Glomerular visceral epithelial cell (primary cell): ENCODE measurements at regions not wholly inside any gene's neighbourhood (a gene's known extent, or its start where the extent isn't known, plus 50 kb on each side); places are given as distances from the start of the nearest gene placed in this dataset.
"Not testable (repeated sequence)": the region's sequence is repeated elsewhere in the genome, so short reads cannot be mapped to it uniquely, and the experiment has no call there.

Experiments used
- DNase-seq: peaks from one replicate; pipeline ENCODE4 v3.0.0-alpha.2; 2016; ENCODE audit errors: extremely low spot score

DNA sequence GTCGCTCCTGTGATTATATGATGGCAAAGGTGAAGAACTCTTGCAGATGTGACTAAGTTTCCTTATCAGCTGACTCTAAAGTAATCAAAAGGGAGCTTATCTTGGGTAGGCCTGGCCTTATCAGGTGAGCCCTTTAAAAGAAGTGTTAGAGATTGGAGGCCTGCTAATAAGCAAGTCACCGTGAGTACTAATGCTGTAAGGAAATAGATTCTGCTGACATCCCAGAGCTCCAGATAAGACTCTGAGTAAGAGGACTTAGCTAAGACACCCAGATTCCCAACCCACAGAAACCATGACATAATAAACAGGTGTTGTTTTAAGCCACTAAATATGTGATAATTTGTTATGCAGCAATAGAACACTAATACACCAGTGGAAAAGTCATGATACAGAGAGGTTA, 99.9 kb upstream of the FAM20A start:
- DNase-seq = no peak

DNA sequence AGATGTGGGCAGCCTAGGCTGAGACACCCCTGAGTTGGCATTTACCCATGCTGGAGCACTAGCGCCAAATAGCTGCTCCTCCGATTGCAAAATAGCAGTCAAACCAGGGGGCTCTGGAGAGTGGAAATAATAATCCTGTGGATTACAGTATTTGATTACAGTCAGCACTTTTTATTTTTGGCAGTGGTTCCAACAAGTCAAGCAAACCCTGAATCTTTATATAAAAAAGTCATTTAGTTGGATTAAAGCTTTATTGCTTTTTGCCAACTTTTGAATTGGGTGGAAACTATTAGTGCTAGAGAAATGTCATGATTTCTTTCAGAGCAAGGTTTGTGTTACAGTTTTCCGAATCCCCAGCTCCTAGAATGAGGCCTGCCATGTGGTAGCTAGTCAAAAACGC, 99.3 kb upstream of the FAM20A start:
- DNase-seq = no peak

DNA sequence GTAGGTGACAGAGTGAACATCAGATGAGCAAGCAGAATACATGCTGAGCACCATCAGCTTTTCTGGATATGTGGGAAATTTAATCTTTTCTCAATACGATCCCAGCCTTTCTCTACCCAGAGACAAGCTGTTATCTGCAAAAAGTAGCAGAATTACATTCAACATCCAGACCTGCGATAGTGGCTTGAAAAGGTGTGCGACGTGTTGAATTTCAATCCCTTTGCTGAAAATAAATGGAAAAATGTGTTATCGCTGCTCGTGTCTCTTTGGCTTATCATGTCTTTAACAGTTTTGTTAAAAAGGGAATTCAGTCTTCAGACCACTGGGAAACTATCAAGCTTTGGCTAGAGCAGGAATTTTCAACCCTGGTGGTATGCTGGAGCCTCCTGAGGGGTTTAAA, 98.8 kb upstream of the FAM20A start:
- DNase-seq = no peak

DNA sequence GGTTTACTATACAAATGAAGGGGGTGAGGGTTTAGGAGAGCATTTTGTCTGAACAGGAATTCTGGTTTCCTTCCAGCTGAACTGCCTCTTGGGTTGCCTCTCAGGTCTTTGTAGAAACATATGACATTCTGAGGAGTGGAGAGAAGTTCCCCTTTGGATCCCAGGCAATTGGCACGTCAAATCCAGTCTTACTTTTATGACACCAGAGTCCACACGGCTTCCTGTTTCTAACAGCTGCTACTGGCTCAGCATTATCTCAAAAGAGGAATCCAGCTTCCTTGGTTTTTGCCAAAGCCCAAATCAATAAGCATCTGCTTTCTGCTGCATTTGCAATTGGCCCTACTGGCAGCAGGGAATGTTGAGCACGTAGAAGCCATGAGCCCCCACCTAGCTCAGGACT, 97.6 kb upstream of the FAM20A start:
- DNase-seq = no peak

DNA sequence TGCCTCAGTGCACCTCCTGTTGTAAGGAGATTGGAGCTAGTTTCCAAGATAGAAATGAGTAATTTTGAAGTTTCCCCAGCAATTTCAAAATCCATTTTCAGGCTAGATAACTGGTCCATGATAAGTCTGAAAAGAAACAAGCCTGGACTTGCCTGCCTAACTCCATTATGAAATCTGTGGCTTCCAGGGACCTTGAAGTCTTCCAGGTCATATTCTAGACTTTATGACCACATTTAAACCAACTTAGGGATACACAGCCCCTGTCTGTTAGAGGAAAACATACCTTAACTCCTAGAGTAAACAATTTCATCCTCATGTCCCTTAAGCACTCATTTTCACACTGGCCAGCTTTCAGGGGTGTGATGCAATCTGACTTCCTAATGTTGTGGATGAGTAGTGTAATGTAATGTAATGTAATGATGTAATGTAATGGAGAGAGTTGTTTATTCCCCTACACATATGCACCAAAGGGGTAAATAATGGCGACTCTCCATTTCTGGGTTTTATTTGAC, 96.7 kb upstream of the FAM20A start:
- no peak for DNase-seq

DNA sequence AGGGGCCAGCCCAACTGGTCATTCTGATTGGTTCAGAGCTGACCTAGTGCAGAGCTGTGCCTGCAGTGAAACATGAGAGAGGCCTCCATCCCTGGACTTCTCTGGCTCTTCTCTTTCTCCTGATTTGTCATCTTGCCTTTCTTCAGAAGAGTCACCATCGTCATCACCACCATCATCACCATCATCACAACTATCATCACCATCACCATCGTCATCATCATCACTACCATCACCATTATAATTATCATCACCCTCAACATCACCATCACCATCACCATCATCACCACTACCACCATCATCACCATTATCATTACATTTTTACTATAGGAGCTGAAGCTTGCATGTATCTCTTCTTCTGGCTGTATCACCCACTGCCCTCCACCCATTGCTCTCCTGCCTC, 94.5 kb upstream of the FAM20A start:
- DNase-seq = no peak

DNA sequence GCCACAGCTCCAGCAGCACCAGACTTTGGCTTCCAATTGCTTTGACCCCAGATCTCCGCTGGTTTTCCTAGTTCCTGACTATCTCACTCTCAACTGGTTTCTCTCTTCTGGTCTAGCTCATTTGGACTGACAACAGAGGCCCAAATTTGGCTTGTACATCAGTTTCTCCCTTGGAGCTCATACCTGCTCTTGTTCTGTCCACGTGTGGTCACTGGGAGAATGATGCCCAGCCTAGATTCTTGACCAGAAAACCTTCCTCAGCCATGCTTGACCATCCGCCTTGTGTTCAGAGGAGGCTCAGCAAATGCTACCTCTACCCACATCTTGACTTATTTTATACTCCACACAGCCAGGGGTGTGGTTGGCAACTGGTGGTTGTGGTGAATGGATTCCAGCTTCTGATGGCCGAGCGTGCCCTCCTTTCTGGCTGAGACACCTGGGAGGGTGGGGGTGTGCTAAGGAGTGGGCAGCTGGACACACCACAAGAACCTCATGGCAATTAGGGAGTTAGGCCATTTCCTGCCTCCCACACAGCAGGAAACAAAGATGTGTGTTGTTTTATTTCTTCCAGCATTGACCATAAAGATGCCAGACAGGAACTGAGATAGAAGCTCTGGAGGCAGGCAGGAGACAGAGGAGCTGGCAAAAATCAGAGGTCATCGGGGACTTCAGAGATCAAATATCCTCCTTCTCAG, 93.8 kb upstream of the FAM20A start:
- DNase-seq = no peak

DNA sequence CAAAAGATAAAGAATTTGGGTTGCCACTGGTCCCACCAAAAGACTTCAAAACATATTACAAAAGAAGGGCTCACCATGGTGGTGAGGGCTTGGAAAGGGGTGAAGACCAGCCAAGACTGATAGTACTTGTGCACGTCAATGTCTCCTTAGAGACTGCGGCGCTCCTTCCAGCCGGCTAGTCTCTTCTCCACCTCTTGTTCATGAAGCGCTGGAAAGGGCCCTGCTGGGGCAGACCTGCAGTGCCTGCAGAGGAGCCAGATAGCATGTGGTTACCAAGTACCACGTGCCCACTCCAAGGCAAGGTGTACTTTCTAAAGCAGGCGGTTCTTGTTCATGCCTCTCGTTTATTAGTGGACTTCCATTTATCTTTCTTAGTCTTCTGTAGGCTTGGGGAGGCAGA, 92.7 kb upstream of the FAM20A start:
- DNase-seq = no peak

DNA sequence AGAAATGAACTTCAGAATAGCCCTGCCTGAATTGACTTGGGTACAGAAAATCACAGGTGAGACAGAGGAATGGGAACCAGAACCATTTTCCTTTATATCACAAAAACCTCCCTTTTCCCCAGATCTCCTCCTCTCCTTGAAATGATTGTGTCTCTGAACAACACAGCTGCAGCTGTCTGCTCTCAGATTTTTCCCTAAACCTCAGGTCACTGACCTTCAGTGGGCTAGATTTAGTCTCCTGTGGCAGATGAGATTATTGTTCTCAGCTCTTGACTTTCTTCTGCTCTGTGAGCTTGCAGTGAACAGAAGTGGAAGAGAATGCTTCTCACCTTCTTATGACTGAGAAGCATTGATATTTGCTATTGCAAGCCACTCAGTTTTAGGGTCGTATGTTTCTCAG, 92.3 kb upstream of the FAM20A start:
- DNase-seq = no peak

DNA sequence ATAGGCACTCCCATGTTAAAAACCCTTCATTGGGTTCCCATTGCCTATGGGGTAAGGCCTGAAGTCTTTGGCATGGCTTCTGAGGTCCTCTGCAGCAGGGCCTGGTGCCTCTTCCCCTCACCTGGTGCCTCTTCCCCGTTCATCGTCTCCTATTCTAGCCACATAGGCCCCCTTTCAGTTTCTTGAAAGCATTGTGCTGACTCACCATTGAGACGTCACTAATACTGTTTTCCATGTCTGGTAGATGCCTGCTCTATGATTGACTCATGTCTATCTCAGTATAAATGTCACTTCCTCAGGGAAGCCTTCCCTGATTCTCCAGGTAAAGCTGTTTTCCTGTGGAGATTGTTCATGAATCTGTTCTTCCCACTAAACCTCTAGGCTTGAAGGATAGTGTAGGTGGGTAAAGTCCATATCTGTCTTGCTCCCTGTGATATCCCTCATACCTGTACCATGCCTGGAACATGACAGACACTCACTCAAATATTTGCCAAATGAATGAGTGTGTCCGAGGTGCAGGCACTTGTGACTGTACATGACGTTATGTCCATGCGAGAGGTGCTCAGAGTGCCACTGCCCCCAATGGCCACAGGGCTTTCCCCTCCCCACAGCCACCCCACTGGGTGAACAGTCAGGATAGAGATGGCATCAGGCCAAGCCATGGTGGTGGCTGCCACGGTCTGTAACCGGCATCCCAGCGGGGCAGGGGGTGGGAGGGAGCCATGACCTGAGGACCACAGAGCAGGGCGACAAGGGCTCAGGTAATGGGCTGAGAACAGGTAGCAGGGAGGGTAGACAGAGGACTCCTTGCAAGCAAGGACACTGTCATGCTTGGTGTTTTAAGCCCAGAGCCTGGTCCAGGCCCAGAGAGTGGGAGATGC, 85.2 kb upstream of the FAM20A start:
- no peak for DNase-seq

DNA sequence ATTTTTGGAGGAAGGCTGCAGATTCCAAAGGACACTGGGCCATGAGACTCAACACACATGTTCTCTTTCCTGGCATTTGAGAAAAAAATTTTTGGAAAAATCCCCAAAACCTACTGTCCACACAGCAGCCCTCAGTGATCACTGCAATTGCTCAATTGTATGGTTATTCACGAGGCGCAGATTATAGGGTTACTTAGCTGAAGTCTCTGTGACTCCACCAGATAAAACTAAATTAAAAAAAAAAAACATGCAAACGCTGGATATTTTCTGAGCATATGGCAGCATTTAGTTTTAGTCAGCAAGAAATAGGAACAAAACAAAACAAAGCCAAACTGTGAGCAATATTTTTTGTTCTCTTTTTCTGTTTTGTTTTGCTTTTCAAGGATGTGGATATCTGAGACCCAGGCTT, 83.8 kb upstream of the FAM20A start:
- DNase-seq = no peak

DNA sequence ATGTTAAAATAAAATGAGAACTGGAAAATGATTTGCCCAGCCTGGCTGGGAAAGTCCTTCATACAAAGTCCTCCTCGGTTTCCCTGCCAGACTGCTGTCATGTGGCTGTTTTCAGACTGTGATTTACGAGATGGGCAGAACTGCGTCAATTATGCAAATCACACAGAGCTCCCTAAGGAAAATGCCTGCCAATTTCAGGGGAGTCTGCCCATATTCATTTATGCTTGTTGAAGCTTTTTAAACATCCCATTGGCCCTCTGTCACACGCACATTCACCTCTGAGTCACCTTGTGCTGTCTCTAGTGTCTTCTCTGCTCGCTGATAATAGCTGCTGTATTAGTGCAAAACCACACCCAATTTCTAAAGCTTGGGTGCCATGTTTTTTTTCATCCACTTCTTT, 81.7 kb upstream of the FAM20A start:
- DNase-seq = no peak

DNA sequence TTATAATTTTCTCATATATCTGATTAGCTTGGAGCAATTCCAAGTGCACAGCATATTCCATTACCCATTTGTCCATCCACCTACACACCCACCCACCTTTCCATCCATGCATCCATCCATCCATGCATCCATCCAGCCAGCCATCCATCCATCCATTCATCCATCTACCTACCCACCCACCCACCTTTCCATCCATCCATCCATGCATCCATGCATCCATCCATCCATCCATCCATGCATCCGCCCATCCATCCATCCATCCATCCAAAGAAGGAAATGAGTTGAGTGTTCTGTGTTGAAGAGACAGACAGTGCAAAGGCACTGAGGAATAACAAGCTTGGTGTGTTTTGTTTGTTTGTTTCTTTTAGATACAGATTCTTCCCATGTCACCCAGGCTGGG, 78.7 kb upstream of the FAM20A start:
- no peak for DNase-seq

DNA sequence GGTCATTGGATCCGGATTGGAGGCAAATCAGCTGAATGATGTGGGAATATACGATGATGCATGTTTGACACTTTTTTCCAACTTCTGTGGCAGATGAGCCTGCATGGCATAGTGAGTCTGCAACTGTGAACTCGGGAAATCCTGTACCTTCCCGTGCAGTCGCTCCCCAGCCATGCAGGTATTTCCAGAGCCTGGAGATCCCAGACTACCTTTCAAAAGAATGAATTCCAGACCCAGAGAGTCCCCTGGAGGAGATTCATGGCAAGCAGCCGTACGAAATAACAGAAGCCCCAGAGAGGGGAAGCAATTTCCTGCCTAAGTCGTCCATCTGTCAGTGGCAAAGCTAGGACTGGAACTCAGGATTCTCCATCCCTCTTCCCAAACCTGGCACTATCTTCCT, 75.7 kb upstream of the FAM20A start:
- no peak for DNase-seq

DNA sequence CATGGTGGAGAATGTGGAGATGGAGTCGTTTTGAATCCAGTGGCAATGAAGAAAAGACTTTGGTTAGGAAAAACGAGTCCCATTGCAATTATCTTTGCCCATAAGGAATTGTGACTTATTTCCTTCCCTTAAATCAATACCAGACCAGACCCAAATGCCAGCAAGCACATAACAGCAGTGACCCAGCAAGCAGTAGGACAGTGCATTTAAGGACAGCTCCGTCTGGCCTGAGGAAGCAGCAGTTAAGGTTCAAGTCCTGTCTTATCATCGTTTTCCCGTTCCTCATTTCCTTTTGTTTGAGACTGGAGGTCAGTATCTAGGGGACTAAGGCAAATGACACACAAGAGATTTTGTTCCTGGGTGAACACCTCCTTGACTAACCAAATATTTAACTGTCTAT, 74.6 kb upstream of the FAM20A start:
- DNase-seq = no peak

DNA sequence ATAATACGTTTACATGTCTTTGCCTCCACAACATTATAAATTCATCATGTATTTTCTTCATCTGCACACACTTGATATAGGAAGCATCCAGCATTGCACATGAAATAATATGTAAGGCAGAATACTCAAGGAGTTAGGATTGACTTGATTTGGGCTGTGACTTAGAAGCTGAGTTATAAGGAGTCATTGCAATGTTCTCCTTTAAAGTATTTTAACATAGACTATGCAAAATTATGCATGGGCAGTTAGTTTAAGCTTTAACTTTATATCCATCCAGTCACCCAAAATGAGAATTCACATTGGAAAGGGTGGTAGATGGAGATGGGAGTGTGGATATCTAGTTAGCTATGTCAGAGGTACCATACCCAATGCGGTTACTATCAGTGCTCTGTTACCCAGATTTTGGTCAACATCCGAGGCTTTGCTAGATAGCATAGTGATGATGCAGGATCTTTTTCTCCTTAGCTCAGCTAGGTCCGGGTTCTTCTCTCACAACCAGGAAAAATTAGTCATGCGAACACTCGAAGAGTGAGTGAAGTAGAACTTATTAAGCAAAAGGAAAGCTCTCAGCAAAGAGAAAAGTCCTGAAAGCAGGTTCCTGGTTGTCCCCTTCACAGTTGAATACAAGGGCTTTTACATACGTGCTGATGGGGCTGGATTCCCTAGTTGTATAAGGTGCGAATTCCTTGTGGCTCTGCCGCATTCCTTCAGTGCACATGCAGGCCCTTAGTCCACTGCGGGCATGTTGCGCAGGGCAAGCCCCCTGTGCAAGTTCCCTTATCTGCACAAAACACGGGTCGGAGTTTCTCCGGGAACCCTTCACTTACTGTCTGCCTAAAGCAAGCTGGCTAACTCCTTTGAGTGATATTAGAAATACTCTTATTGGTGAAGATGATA, 73.1 kb upstream of the FAM20A start:
- DNase-seq = no peak

DNA sequence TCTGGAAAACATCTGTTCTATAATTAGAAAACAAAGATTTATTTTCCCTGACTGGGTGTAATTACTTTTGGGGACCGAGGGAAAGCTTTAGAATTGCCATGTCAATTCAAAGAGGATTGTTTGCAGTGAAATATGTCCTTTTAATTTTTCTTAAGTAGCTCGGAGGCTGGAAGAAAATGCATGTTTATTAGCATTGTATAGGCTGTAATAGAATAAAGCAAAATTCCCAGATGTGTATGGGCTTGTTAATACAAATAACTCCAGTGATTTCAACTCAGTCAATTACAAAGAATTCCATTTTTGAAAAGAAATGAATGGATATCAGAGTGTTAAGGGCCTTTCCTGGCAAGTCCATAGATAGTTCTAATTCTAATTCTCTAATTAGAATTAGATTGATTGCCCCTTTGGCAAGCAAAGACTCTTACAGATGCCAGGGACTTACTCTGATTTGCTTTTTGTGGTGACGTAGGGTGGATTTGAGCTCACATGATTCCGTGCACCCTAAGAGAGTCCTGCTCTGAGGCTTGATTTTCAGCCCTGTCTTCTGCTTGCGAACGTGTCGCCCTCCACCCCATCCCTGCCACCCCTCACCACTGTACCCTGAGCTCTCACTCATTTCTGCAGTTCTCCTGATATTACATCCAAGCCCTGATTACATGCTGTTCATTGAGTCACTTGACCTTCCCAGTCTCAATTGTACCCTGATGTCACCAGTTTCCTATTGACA, 70.0 kb upstream of the FAM20A start:
- DNase-seq = no peak

DNA sequence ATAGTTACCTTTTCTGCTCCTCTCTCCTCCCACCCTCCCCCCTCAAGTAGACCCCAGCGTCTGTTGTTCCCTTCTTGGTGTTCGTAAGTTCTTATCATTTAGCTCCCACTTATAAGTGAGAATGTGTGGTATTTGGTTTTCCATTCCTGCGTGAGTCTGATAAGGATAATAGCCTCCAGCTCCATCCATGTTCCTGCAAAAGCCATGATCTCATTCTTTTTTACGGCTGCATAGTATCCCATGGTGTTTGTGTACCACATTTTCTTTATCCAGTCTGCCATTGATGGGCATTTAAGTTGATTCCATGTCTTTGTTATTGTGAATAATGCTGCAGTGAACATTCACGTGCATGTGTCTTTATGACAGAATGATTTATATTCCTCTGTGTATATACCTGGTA, 65.3 kb upstream of the FAM20A start:
- not testable (repeated sequence) for DNase-seq

DNA sequence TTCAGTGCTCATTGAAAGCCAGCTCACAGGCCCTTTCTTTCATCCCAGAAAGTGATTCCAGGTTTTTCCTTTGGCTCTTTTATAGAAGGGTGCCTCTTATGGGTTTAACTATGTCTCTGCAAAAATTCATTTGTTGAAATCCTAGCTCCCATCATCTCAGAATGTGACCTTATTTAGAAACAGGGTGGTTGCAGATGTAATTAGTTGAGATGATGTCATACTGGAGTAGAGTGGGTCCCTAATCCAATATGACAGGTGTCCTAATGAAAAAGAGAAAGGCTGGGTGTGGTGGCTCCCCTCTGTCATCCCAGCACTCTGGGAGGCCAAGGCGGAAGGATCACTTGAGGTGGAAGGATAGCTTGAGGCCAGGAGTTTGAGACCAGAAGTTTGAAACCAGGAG, 64.2 kb upstream of the FAM20A start:
- no peak for DNase-seq

DNA sequence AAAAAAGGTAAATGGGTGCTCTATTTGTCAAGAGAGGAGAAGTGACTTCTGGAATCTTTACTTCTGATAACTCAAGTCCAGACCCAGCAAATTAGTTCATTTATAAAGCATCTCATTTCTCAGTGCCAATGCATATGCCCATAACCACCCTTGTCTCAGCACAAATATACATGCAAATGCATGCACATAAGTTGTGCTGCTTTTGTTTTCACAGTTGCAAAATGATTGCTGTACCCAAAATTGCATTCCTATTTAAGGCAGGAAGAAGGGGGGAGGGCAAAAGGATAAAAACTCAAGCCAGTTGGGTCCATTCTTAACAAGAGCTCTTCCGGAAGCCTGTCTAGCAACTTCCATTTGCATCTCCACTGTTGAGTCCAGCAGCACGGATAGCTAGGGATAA, 61.3 kb upstream of the FAM20A start:
- no peak for DNase-seq

DNA sequence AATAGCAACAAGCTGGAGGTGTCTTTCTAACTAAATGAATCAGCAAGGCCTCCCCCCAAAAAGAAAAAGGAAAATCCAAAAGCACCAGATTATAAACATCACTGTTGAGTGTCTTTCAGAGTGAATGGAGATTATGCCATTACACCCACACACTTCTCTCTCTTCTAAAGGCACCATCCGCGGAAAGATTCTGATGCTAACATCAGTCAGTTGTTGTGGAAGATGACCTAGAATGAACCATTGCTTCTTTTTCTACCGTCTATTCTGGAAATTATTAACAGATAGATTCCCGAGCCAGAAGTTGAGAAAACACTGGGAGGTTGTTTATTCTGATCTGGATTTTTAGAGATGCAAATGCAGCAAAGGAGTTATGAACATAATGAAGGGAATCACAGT, 60.9 kb upstream of the FAM20A start:
- no peak for DNase-seq
